Neural cell (in vitro differentiated cells): ENCODE measurements at regions not wholly inside any gene's neighbourhood (a gene's known extent, or its start where the extent isn't known, plus 50 kb on each side); places are given as distances from the start of the nearest gene placed in this dataset.

Experiments
- H2AFZ ChIP-seq: fragments of 200-600, 300-800 bp; sonication (generic), shearing (Covaris generic); 2 replicates; pipeline ENCODE4 v1.6.0; 2014; ENCODE audit warnings: low read depth, mild to moderate bottlenecking, antibody characterized with exemption, low read length, moderate library complexity
- H3F3A ChIP-seq: fragments of 200-600 bp; shearing (Covaris generic); 2 replicates; pipeline ENCODE4 v1.6.1; 2016; ENCODE audit warnings: mild to moderate bottlenecking, moderate library complexity, mixed read lengths, antibody characterized with exemption, low read length; ENCODE audit not compliant: insufficient read depth, poor library complexity, severe bottlenecking
- H3K27ac ChIP-seq: fragments of 200-600, 300-800 bp; sonication (generic), shearing (Covaris generic); 2 replicates; pipeline ENCODE4 v1.5.1; 2014; ENCODE audit warnings: mild to moderate bottlenecking, low read length, moderate library complexity
- H3K27me3 ChIP-seq: fragments of 300-800, 200-600 bp; sonication (generic), shearing (Covaris generic); 2 replicates; pipeline ENCODE4 v1.6.0; 2014; ENCODE audit warnings: mild to moderate bottlenecking, low read depth, low read length, moderate library complexity; ENCODE audit not compliant: insufficient read depth
- H3K36me3 ChIP-seq: fragments of 300-800, 200-600 bp; sonication (generic), shearing (Covaris generic); 2 replicates; pipeline ENCODE4 v1.5.1; 2014; ENCODE audit warnings: mild to moderate bottlenecking, antibody characterized with exemption, low read length, moderate library complexity; ENCODE audit not compliant: insufficient read depth
- H3K4me2 ChIP-seq: fragments of 300-800, 200-600 bp; sonication (generic), shearing (Covaris generic); 2 replicates; pipeline ENCODE4 v1.6.0; 2014; ENCODE audit warnings: mild to moderate bottlenecking, low read length
- H3K4me3 ChIP-seq: fragments of 300-800, 200-600 bp; sonication (generic), shearing (Covaris generic); 2 replicates; pipeline ENCODE4 v1.5.1; 2014; ENCODE audit warnings: mild to moderate bottlenecking, low read length, moderate library complexity
- H3K79me2 ChIP-seq: fragments of 200-600 bp; shearing (Covaris generic); replicated peaks from 2 replicates; pipeline ENCODE4 v1.6.0; 2014; ENCODE audit warnings: mild to moderate bottlenecking, low read length, moderate library complexity; ENCODE audit not compliant: insufficient read depth
- H3K9ac ChIP-seq: fragments of 300-800, 200-600 bp; sonication (generic), shearing (Covaris generic); 2 replicates; pipeline ENCODE4 v1.6.1; 2016; ENCODE audit warnings: mild to moderate bottlenecking, low read length, mixed read lengths
- H3K9me2 ChIP-seq: fragments of 200-600 bp; shearing (Covaris generic); 2 replicates; pipeline ENCODE4 v1.6.1; 2016; ENCODE audit warnings: mild to moderate bottlenecking, low read length, mixed read lengths; ENCODE audit not compliant: insufficient read depth
- H3K9me3 ChIP-seq: fragments of 200-600, 300-800 bp; sonication (generic), shearing (Covaris generic); 2 replicates; pipeline ENCODE4 v1.6.1; 2016; ENCODE audit warnings: mild to moderate bottlenecking, mixed run types, low read length, moderate library complexity, mixed read lengths
- H4K20me1 ChIP-seq: fragments of 200-600 bp; shearing (Covaris generic); 2 replicates; pipeline ENCODE4 v1.6.1; 2016; ENCODE audit warnings: mild to moderate bottlenecking, mixed run types; ENCODE audit not compliant: insufficient read depth
- EP300 ChIP-seq: fragments of 450-650 bp; conservative IDR thresholded peaks from 2 replicates; pipeline ENCODE4 v1.6.1; 2014; ENCODE audit warnings: antibody characterized with exemption, mild to moderate bottlenecking, moderate library complexity; ENCODE audit not compliant: poor library complexity, severe bottlenecking
- EZH2 ChIP-seq: fragments of 200-600, 300-800 bp; shearing (Covaris generic), sonication (generic); IDR thresholded peaks from 2 replicates; pipeline ENCODE4 v1.6.1; 2014; ENCODE audit warnings: antibody characterized with exemption, low read length, borderline replicate concordance, mild to moderate bottlenecking; ENCODE audit not compliant: insufficient read depth, poor library complexity, severe bottlenecking
- MXI1 ChIP-seq: fragments of 450-650 bp; conservative IDR thresholded peaks from 2 replicates; pipeline ENCODE4 v1.6.1; 2014; ENCODE audit warnings: antibody characterized with exemption, mild to moderate bottlenecking; ENCODE audit not compliant: poor library complexity, severe bottlenecking
- POLR2AphosphoS5 ChIP-seq: IDR thresholded peaks from 2 replicates; pipeline ENCODE4 v1.6.1; 2012
- RAD21 ChIP-seq: fragments of 450-650 bp; conservative IDR thresholded peaks from 2 replicates; pipeline ENCODE4 v1.6.1; 2014; ENCODE audit warnings: antibody characterized with exemption, mild to moderate bottlenecking, moderate library complexity
- REST ChIP-seq: IDR thresholded peaks from 2 replicates; pipeline ENCODE4 v1.6.1; 2012; ENCODE audit warnings: borderline replicate concordance
- SMC3 ChIP-seq: fragments of 450-650 bp; conservative IDR thresholded peaks from 2 replicates; pipeline ENCODE4 v1.6.1; 2014; ENCODE audit warnings: antibody characterized with exemption, mild to moderate bottlenecking, moderate library complexity; ENCODE audit not compliant: poor library complexity
- TAF1 ChIP-seq: IDR thresholded peaks from 2 replicates; pipeline ENCODE4 v1.6.1; 2012; ENCODE audit warnings: low read depth

- TF ChIP-seq REST: no peak
These were observed 168.3 kb upstream of the STXBP5 start (continued) for GRCh38 chr6:147035886-147036285.

GRCh38 chr6:147037881-147038280 lies 166.3 kb upstream of the STXBP5 start:
- Histone ChIP-seq H3K27ac (no peak overlapping the region), H3K4me3 (no peak overlapping the region), H3K79me2 (no peaks in the 10 kb centered on the region), H4K20me1 (no peaks in the 10 kb centered on the region), H3K9me2 (no peaks in the 10 kb centered on the region), H3F3A (no peaks in the 10 kb centered on the region), H3K36me3 (no peaks in the 10 kb centered on the region), H3K27me3 (no peaks in the 10 kb centered on the region), H2AFZ (no peak overlapping the region), H3K9me3 (no peaks in the 10 kb centered on the region), H3K9ac (no peak overlapping the region), H3K4me2 (no peak overlapping the region)
- no peak for TF ChIP-seq MXI1
- TF ChIP-seq EZH2: no peak
- no peak for TF ChIP-seq TAF1
- TF ChIP-seq EP300: no peak
- TF ChIP-seq RAD21: no peak
- TF ChIP-seq POLR2AphosphoS5: no peak
- no peak for TF ChIP-seq SMC3

- Histone ChIP-seq H3K4me3 (peak overlapping the region; percentile 15), H3K4me2 (peak overlapping the region; percentile 0), H3K27me3 (no peaks in the 10 kb centered on the region), H3K9ac (no peak overlapping the region), H4K20me1 (no peaks in the 10 kb centered on the region), H3K9me3 (no peaks in the 10 kb centered on the region), H3K27ac (no peak overlapping the region), H3F3A (no peaks in the 10 kb centered on the region), H3K9me2 (no peaks in the 10 kb centered on the region), H3K79me2 (no peaks in the 10 kb centered on the region), H2AFZ (no peak overlapping the region), H3K36me3 (no peaks in the 10 kb centered on the region)
- TF ChIP-seq RAD21: no peak
- TF ChIP-seq MXI1: no peak
- no peak for TF ChIP-seq POLR2AphosphoS5
These were observed 163.9 kb upstream of the STXBP5 start for GRCh38 chr6:147040121-147040910.

GRCh38 chr6:147042679-147043078 lies 161.5 kb upstream of the STXBP5 start:
- no peaks in the 10 kb centered on the region for H3K9me3 ChIP-seq
- no peaks in the 10 kb centered on the region for H3K9me2 ChIP-seq
- no peak overlapping the region for H2AFZ ChIP-seq
- no peaks in the 10 kb centered on the region for H3K79me2 ChIP-seq
- no peak for TF ChIP-seq RAD21
- no peaks in the 10 kb centered on the region for H4K20me1 ChIP-seq
- H3K27me3 ChIP-seq: no peaks in the 10 kb centered on the region
- H3K4me2 ChIP-seq: no peak overlapping the region
- H3K4me3 ChIP-seq: no peak overlapping the region
- no peaks in the 10 kb centered on the region for H3K36me3 ChIP-seq
- H3K27ac ChIP-seq: no peak overlapping the region
- H3K9ac ChIP-seq: no peak overlapping the region
- no peaks in the 10 kb centered on the region for H3F3A ChIP-seq
